ENCODE measurements at regions not wholly inside any gene's neighbourhood (a gene's known extent, or its start where the extent isn't known, plus 50 kb on each side); places are given as distances from the start of the nearest gene placed in this dataset.

GRCh38 chr1:229035054-229035747 lies 235.7 kb upstream of the RAB4A start:
- no peak overlapping the region for H3K27ac ChIP-seq
- H3K27me3 ChIP-seq: no peaks in the 10 kb centered on the region
- no peaks in the 10 kb centered on the region for H3K36me3 ChIP-seq
- H3K4me1 ChIP-seq: peaks cover 0 to 7% of the 10 kb centered on the region in 2 donors
- TF ChIP-seq CTCF (IDR thresholded peaks at IDR 0.05): no peak
- no peak for DNase-seq (ENCODE audit: low spot score)
- H3K4me3 ChIP-seq: no peak overlapping the region
- no peaks in the 10 kb centered on the region for H3K9me3 ChIP-seq

DNA sequence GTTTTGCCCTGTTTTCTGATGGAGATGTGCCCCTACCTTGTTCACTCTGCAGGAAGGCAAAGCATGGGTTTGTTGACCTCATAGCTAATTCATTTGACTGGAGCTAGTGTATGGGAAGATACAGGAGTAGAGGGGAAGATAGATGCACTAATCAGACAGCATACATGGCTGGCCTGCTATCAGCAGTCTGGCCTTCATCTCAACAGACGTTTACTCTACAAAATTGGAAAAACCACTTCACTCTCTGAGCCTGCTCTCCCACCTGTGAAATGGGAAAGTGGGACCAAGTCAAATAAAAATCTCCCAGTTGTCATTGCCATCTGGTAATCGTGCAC lies 235.2 kb upstream of the RAB4A start:
- no peak for TF ChIP-seq CTCF (IDR thresholded peaks at IDR 0.05)
- Histone ChIP-seq H3K4me3 (no peak overlapping the region), H3K27ac (no peak overlapping the region), H3K27me3 (no peaks in the 10 kb centered on the region), H3K36me3 (no peaks in the 10 kb centered on the region), H3K4me1 (peaks cover 0 to 7% of the 10 kb centered on the region in 2 donors), H3K9me3 (no peaks in the 10 kb centered on the region)
- DNase-seq (ENCODE audit: low spot score): no peak

DNA sequence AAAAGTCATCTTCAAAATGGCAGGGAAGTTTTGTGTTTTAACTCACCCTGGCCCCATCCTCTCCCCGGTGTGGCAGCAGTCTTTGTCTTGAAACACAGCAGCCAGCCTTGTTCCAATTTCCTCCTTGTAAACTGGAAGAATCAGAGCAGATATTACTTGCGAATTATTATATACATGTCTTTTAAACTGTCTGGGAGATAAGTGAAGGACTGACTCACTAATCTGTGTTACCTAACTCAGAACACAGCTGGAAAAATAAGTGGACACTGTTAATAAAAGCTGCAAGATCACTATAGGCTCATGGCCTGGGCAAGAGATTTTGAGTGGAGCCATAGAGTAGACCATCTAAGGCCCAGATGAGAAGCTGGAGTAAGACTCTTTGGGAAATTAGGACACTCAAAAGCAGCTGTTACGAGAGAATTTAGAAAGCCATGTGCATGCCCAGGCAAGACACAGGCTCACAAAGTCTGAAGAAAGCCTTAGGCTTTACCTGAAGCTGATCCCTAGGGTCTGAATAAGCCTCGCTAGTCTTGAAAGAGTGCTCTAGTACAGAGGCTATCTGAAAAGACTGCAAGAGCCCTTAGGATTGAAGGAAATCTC lies 233.0 kb upstream of the RAB4A start:
- no peaks in the 10 kb centered on the region for H3K9me3 ChIP-seq
- H3K4me1 ChIP-seq: peaks cover 0 to 2% of the 10 kb centered on the region in 2 donors
- H3K27ac ChIP-seq: no peak overlapping the region
- H3K4me3 ChIP-seq: no peak overlapping the region
- no peak for TF ChIP-seq CTCF (IDR thresholded peaks at IDR 0.05)
- H3K36me3 ChIP-seq: no peaks in the 10 kb centered on the region
- H3K27me3 ChIP-seq: no peaks in the 10 kb centered on the region
- DNase-seq (ENCODE audit: low spot score): no peak

- no peak overlapping the region for H3K27ac ChIP-seq
- H3K9me3 ChIP-seq: no peaks in the 10 kb centered on the region
- H3K27me3 ChIP-seq: no peaks in the 10 kb centered on the region
- H3K36me3 ChIP-seq: no peaks in the 10 kb centered on the region
- no peak for TF ChIP-seq CTCF (IDR thresholded peaks at IDR 0.05)
- H3K4me1 ChIP-seq: no peaks in the 10 kb centered on the region
- DNase-seq (ENCODE audit: low spot score): no peak
- H3K4me3 ChIP-seq: no peak overlapping the region
Measured at GRCh38 chr1:229040630-229041358, 230.1 kb upstream of the RAB4A start.

GRCh38 chr1:229041946-229042345 lies 229.0 kb upstream of the RAB4A start:
- H3K4me3 ChIP-seq: no peak overlapping the region
- no peaks in the 10 kb centered on the region for H3K4me1 ChIP-seq
- no peak for TF ChIP-seq CTCF (IDR thresholded peaks at IDR 0.05)
- no peaks in the 10 kb centered on the region for H3K36me3 ChIP-seq
- DNase-seq (ENCODE audit: low spot score): peak; percentile 21
- no peaks in the 10 kb centered on the region for H3K9me3 ChIP-seq
- H3K27ac ChIP-seq: no peak overlapping the region
- H3K27me3 ChIP-seq: no peaks in the 10 kb centered on the region
